Omental fat pad (tissue), 3 donors: ENCODE measurements at regions not wholly inside any gene's neighbourhood (a gene's known extent, or its start where the extent isn't known, plus 50 kb on each side); places are given as distances from the start of the nearest gene placed in this dataset.

Experiments
- ATAC-seq: fragments of 150-250 bp; one replicate; pipeline ENCODE4 v1.9.1; 2016; ENCODE audit warnings: mild to moderate bottlenecking, moderate library complexity; ENCODE audit not compliant: low FRiP score
- DNase-seq: peaks from one replicate; pipeline ENCODE4 v3.0.0-alpha.2; 2019; ENCODE audit warnings: low spot score
- CTCF ChIP-seq, 3 donors: fragments of 450-650 bp; IDR thresholded peaks; one replicate each; pipeline ENCODE4 v1.5.1; 2016 to 2017; ENCODE audit warnings: antibody characterized with exemption in 3 of 3, mild to moderate bottlenecking in 3 of 3, moderate library complexity in 2 of 3

GRCh38 chr15:56812961-56813360 is 79.7 kb upstream of the ZNF280D start:
- DNase-seq = no peak
- no peak for ATAC-seq
- no peak for TF ChIP-seq CTCF (IDR thresholded peaks at IDR 0.05)

- DNase-seq (no peak), ATAC-seq (no peak)
- no peak for TF ChIP-seq CTCF (IDR thresholded peaks at IDR 0.05)
Measured at GRCh38 chr15:56812221-56812620, 78.9 kb upstream of the ZNF280D start.

GRCh38 chr15:56811586-56811985 is 78.3 kb upstream of the ZNF280D start:
- ATAC-seq = no peak
- no peak for TF ChIP-seq CTCF (IDR thresholded peaks at IDR 0.05)
- DNase-seq = no peak

GRCh38 chr15:56808160-56808559 is 74.9 kb upstream of the ZNF280D start:
- TF ChIP-seq CTCF (IDR thresholded peaks at IDR 0.05) = no peak
- DNase-seq (no peak), ATAC-seq (no peak)

DNA sequence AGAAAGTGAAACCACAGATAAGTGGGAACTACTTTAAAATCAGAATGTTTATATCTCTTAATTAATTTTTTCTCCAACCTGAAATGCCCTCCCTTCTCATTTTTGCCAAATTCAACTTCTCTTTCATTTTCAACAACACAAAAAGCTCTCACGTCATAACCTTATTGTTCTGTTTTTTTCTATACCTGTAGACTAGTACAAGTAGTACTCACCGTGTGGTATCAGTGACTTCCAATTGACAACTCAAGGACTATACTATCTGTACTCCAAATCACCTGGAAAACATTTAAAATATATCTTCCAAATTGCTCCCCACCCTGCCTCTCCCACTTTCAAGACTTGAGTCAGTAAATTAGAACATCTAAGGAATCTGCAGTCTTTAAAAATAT is 72.8 kb upstream of the ZNF280D start:
- DNase-seq = no peak

GRCh38 chr15:56805466-56806147 is 72.3 kb upstream of the ZNF280D start:
- peak; percentile 95 for ATAC-seq
- DNase-seq = no peak
- no peak for TF ChIP-seq CTCF (IDR thresholded peaks at IDR 0.05)

More for the DNA sequence above, 72.8 kb upstream of the ZNF280D start:
- peak; percentile 47 for ATAC-seq
- TF ChIP-seq CTCF (IDR thresholded peaks at IDR 0.05) = no peak

DNA sequence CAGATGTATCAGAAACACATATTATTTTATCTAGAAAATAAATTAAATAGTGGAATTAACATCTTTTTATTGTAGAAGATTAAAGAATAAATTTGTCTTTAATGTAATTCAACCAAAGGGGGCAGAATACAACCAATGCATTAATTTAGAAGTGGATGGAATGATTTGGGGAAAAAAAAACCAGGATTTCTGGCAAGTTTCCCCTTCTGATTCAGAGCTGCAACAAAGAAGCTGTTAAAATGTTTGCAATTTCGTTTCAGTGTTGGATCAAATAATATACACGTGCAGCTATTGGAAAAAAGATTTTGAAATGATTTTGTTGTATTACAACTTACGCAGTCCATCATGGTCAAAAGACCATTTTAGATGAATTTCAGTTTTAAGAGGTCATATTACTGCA is 71.6 kb upstream of the ZNF280D start:
- ATAC-seq = no peak
- TF ChIP-seq CTCF (IDR thresholded peaks at IDR 0.05) = no peak

More for the DNA sequence above, 71.6 kb upstream of the ZNF280D start:
- no peak for DNase-seq
